BE2C (cell line): ENCODE measurements at regions not wholly inside any gene's neighbourhood (a gene's known extent, or its start where the extent isn't known, plus 50 kb on each side); places are given as distances from the start of the nearest gene placed in this dataset.

Experiments used
- DNase-seq: peaks from one replicate; pipeline ENCODE4 v3.0.0-alpha.2; 2020
- H3K27me3 ChIP-seq: fragments of 250-450 bp; sonication (Bioruptor Pico); 2 replicates; pipeline ENCODE4 v1.5.1; 2020; ENCODE audit warnings: mild to moderate bottlenecking
- H3K36me3 ChIP-seq: fragments of 250-450 bp; sonication (Bioruptor Pico); 2 replicates; pipeline ENCODE4 v1.5.1; 2020; ENCODE audit warnings: mild to moderate bottlenecking
- H3K4me1 ChIP-seq: fragments of 250-450 bp; sonication (Bioruptor Pico); 2 replicates; pipeline ENCODE4 v1.5.1; 2020
- H3K4me3 ChIP-seq: 2 replicates; pipeline ENCODE4 v1.5.1; 2011; ENCODE audit warnings: low read depth, low read length
- H3K9me3 ChIP-seq: fragments of 250-450 bp; sonication (Bioruptor Pico); 2 replicates; pipeline ENCODE4 v1.5.1; 2020
- TF ChIP-seq, protein P1 (sequence below): IDR thresholded peaks from 2 replicates; pipeline ENCODE4 v1.5.1; 2012; ENCODE audit warnings: mild to moderate bottlenecking, low read depth, low read length

- Histone ChIP-seq H3K27me3 (no peaks in the 10 kb centered on the region), H3K9me3 (no peaks in the 10 kb centered on the region), H3K4me1 (peaks cover 16% of the 10 kb centered on the region), H3K4me3 (peak overlapping the region; percentile 27; the same call in 1 of the 2 replicates), H3K36me3 (no peaks in the 10 kb centered on the region)
- TF ChIP-seq, protein P1, sequence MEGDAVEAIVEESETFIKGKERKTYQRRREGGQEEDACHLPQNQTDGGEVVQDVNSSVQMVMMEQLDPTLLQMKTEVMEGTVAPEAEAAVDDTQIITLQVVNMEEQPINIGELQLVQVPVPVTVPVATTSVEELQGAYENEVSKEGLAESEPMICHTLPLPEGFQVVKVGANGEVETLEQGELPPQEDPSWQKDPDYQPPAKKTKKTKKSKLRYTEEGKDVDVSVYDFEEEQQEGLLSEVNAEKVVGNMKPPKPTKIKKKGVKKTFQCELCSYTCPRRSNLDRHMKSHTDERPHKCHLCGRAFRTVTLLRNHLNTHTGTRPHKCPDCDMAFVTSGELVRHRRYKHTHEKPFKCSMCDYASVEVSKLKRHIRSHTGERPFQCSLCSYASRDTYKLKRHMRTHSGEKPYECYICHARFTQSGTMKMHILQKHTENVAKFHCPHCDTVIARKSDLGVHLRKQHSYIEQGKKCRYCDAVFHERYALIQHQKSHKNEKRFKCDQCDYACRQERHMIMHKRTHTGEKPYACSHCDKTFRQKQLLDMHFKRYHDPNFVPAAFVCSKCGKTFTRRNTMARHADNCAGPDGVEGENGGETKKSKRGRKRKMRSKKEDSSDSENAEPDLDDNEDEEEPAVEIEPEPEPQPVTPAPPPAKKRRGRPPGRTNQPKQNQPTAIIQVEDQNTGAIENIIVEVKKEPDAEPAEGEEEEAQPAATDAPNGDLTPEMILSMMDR: peak; percentile 96
- peak; percentile 91 for DNase-seq
Measured at GRCh38 chr11:120013325-120014250, 124.3 kb downstream of the TRIM29 start.

DNA sequence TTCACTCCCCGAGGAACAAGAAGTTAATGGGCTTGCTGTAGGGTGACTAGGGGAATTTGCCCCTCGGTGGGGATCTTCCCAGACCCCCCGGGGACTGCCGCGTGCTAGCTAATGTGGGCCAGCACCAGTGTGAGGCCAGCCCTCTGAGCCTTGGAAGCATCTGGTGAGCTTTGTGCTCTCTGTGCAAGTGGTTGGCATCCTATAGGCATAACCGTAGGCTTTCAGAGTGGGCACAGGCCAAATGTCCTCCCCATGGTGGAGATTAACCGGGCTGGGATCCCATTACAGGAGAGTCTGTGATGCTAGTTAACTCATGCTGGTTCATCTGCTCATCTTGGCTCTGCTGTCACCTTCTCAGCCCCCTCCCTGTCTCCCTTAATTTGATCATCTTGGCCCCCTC is 125.7 kb downstream of the TRIM29 start:
- H3K27me3 ChIP-seq: no peaks in the 10 kb centered on the region
- no peaks in the 10 kb centered on the region for H3K36me3 ChIP-seq
- no peaks in the 10 kb centered on the region for H3K9me3 ChIP-seq
- H3K4me1 ChIP-seq: peaks cover 13% of the 10 kb centered on the region
- no peak for DNase-seq
- TF ChIP-seq, protein P1: no peak
- no peak overlapping the region for H3K4me3 ChIP-seq

DNA sequence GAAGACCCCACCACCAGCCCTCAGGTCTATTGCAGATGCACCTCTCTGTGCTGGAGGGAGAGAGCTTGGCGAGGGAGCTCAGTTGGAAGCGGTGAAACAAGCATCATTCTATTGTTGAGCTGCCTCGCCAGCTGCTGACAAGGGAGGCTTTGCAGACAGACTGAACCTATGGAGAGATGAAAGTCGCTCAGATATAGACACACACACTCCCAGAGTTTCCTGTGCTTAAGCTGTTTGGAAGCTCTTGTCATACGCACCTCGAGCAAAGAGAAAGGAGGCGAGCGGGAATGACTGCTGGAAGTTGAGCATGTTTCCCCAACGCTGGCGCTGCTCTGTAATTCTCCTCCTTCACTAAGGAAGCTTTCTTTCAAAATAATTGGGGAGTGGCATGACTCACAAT is 126.1 kb downstream of the TRIM29 start:
- Histone ChIP-seq H3K9me3 (no peaks in the 10 kb centered on the region), H3K4me1 (peaks cover 11% of the 10 kb centered on the region), H3K36me3 (no peaks in the 10 kb centered on the region), H3K4me3 (no peak overlapping the region), H3K27me3 (no peaks in the 10 kb centered on the region)
- no peak for DNase-seq
- TF ChIP-seq, protein P1: no peak

DNA sequence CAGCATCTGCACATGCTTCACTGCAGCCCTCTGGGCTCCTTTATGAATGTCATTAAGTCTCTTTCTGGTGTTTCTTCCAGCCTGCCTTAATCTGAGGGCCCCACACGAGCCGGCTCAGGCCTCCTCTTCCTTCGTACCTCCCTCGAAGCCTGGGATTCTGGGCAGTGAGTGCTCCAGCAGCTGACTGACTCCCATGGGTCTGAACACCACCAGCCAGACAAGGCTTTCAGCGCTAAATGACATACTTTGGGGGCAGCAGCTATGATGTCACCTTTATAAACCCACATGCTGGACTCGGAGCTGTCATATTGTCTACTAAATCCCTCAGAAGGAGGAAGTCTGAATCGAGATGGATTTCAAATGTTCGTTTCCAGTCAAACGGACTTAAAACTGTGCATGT is 127.1 kb downstream of the TRIM29 start:
- TF ChIP-seq, protein P1: no peak
- peaks cover 9% of the 10 kb centered on the region for H3K4me1 ChIP-seq
- H3K9me3 ChIP-seq: no peaks in the 10 kb centered on the region
- no peaks in the 10 kb centered on the region for H3K27me3 ChIP-seq
- no peaks in the 10 kb centered on the region for H3K36me3 ChIP-seq
- DNase-seq: no peak
- no peak overlapping the region for H3K4me3 ChIP-seq

- Histone ChIP-seq H3K9me3 (no peaks in the 10 kb centered on the region), H3K27me3 (no peaks in the 10 kb centered on the region), H3K4me3 (no peak overlapping the region), H3K36me3 (no peaks in the 10 kb centered on the region), H3K4me1 (peaks cover 6% of the 10 kb centered on the region)
- no peak for DNase-seq
- TF ChIP-seq, protein P1: no peak
Measured at GRCh38 chr11:120009938-120010337, 128.0 kb downstream of the TRIM29 start.

- no peak for DNase-seq
- Histone ChIP-seq H3K4me3 (no peak overlapping the region), H3K4me1 (peaks cover 2% of the 10 kb centered on the region), H3K36me3 (no peaks in the 10 kb centered on the region), H3K27me3 (no peaks in the 10 kb centered on the region), H3K9me3 (no peaks in the 10 kb centered on the region)
- TF ChIP-seq, protein P1: no peak
Measured at GRCh38 chr11:120007144-120007543, 130.8 kb downstream of the TRIM29 start.
